MM.1S (cell line): ENCODE measurements at regions not wholly inside any gene's neighbourhood (a gene's known extent, or its start where the extent isn't known, plus 50 kb on each side); places are given as distances from the start of the nearest gene placed in this dataset.

ENCODE experiments used
- DNase-seq: peaks from one replicate; pipeline ENCODE4 v3.0.0-alpha.2; 2015
- H2AFZ ChIP-seq: fragments of 300-600 bp; sonication (generic); 2 replicates; pipeline ENCODE4 v1.6.0; 2016; ENCODE audit warnings: antibody characterized with exemption, low read length
- H3F3A ChIP-seq: fragments of 300-600 bp; sonication (generic); 2 replicates; pipeline ENCODE4 v1.6.1; 2016; ENCODE audit warnings: mild to moderate bottlenecking, antibody characterized with exemption, low read length, moderate library complexity, mixed read lengths; ENCODE audit not compliant: insufficient read depth
- H3K27ac ChIP-seq: fragments of 300-600 bp; sonication (generic); 2 replicates; pipeline ENCODE4 v1.5.1; 2016; ENCODE audit warnings: mild to moderate bottlenecking, low read length
- H3K27me3 ChIP-seq: fragments of 300-600 bp; sonication (generic); replicated peaks from 2 replicates; pipeline ENCODE4 v1.6.0; 2016; ENCODE audit warnings: low read length; ENCODE audit not compliant: insufficient read depth
- H3K36me3 ChIP-seq: fragments of 300-600 bp; sonication (generic); replicated peaks from 2 replicates; pipeline ENCODE4 v1.6.1; 2016; ENCODE audit warnings: mild to moderate bottlenecking, low read length, mixed read lengths; ENCODE audit not compliant: insufficient read depth
- H3K4me1 ChIP-seq: fragments of 300-600 bp; sonication (generic); 2 replicates; pipeline ENCODE4 v1.6.1; 2016; ENCODE audit warnings: low read length, mixed read lengths
- H3K4me2 ChIP-seq: fragments of 300-600 bp; sonication (generic); 2 replicates; pipeline ENCODE4 v1.6.0; 2016; ENCODE audit warnings: low read depth, low read length
- H3K4me3 ChIP-seq: fragments of 300-600 bp; sonication (generic); 2 replicates; pipeline ENCODE4 v1.5.1; 2016; ENCODE audit warnings: low read length, mixed read lengths
- H3K79me2 ChIP-seq: fragments of 300-600 bp; sonication (generic); 2 replicates; pipeline ENCODE4 v1.6.1; 2016; ENCODE audit warnings: mixed run types, low read length, mixed read lengths
- H3K9ac ChIP-seq: fragments of 300-600 bp; sonication (generic); 2 replicates; pipeline ENCODE4 v1.6.1; 2016; ENCODE audit warnings: low read length, mixed read lengths
- H3K9me2 ChIP-seq: fragments of 300-600 bp; sonication (generic); replicated peaks from 2 replicates; pipeline ENCODE4 v1.6.1; 2016; ENCODE audit warnings: mild to moderate bottlenecking, low read length, mixed read lengths; ENCODE audit not compliant: insufficient read depth
- H3K9me3 ChIP-seq: fragments of 300-600 bp; sonication (generic); replicated peaks from 2 replicates; pipeline ENCODE4 v1.6.1; 2016; ENCODE audit warnings: mild to moderate bottlenecking, low read length, mixed read lengths; ENCODE audit not compliant: insufficient read depth
- H4K20me1 ChIP-seq: fragments of 300-600 bp; sonication (generic); 2 replicates; pipeline ENCODE4 v1.6.1; 2016; ENCODE audit warnings: mild to moderate bottlenecking, low read length, moderate library complexity, mixed read lengths; ENCODE audit not compliant: insufficient read depth
- EZH2 ChIP-seq: fragments of 300-600 bp; sonication (generic); optimal IDR thresholded peaks from 2 replicates; pipeline ENCODE3; 2017; ENCODE audit warnings: low read depth, mild to moderate bottlenecking, antibody characterized with exemption, low read length, mixed read lengths
- EZH2phosphoT487 ChIP-seq: fragments of 300-600 bp; sonication (generic); IDR thresholded peaks from 2 replicates; pipeline ENCODE4 v1.6.1; 2018; ENCODE audit warnings: antibody characterized with exemption, low read length
- TF ChIP-seq, protein P1 (sequence below): fragments of 300-600 bp; sonication (generic); IDR thresholded peaks from 2 replicates; pipeline ENCODE4 v1.5.1; 2016; ENCODE audit warnings: antibody characterized with exemption, low read length, mixed read lengths

DNA sequence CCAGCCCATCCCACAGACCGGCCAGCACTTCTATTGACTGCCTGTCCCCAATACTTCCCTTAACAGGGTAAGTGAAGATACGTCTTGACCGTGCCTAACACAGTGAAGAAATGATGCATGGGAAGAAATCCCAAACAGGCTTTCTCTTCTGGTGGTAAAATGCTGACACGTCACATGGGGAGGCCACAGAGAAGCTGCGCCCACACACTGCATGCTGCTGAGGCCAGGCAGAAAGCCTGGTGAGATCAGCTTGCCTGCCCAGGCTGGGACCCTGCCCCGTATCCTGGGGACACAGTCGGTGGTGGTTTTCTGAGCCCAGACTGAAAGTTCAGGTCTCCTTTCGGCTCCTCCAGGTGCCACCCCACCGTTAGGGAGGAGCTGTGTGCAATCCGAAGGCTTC, 356.3 kb upstream of the MGMT start:
- H3K27ac ChIP-seq: no peak overlapping the region
- H3K4me1 ChIP-seq: peaks cover 3% of the 10 kb centered on the region; the same call in 1 of the 2 replicates
- no peaks in the 10 kb centered on the region for H3K79me2 ChIP-seq
- no peaks in the 10 kb centered on the region for H3K36me3 ChIP-seq
- no peaks in the 10 kb centered on the region for H4K20me1 ChIP-seq
- DNase-seq: no peak
- TF ChIP-seq, protein P1, sequence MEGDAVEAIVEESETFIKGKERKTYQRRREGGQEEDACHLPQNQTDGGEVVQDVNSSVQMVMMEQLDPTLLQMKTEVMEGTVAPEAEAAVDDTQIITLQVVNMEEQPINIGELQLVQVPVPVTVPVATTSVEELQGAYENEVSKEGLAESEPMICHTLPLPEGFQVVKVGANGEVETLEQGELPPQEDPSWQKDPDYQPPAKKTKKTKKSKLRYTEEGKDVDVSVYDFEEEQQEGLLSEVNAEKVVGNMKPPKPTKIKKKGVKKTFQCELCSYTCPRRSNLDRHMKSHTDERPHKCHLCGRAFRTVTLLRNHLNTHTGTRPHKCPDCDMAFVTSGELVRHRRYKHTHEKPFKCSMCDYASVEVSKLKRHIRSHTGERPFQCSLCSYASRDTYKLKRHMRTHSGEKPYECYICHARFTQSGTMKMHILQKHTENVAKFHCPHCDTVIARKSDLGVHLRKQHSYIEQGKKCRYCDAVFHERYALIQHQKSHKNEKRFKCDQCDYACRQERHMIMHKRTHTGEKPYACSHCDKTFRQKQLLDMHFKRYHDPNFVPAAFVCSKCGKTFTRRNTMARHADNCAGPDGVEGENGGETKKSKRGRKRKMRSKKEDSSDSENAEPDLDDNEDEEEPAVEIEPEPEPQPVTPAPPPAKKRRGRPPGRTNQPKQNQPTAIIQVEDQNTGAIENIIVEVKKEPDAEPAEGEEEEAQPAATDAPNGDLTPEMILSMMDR: no peak
- TF ChIP-seq EZH2phosphoT487: no peak
- TF ChIP-seq EZH2: no peak
- H3K9me3 ChIP-seq: no peaks in the 10 kb centered on the region
- H3K9me2 ChIP-seq: no peaks in the 10 kb centered on the region
- H2AFZ ChIP-seq: no peak overlapping the region
- H3K9ac ChIP-seq: no peak overlapping the region
- H3K27me3 ChIP-seq: no peaks in the 10 kb centered on the region
- no peak overlapping the region for H3K4me3 ChIP-seq
- H3K4me2 ChIP-seq: no peak overlapping the region
- H3F3A ChIP-seq: no peaks in the 10 kb centered on the region

DNA sequence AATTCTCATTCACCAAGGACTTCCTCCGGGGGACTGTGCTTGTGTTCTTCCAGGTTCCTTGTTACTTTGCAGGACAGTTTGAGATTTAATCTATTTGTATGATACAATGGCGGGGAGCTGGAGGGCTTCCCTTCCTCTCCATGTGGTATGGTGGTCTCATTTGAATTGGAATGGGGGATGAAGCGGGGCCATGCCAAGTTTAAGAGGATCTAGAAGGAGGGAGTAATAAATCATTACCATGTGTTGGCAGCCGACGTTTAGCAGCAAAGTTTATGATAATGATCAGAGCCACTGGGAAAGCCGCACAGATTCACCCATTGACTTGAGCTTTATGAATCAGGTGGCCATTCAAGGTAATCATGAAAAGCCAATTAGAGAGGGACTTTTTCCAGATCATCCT, 355.1 kb upstream of the MGMT start:
- DNase-seq: no peak
- no peak overlapping the region for H3K27ac ChIP-seq
- H3K9me3 ChIP-seq: no peaks in the 10 kb centered on the region
- no peaks in the 10 kb centered on the region for H3K27me3 ChIP-seq
- H3K9ac ChIP-seq: no peak overlapping the region
- no peak overlapping the region for H3K4me3 ChIP-seq
- peaks cover 2% of the 10 kb centered on the region; the same call in 1 of the 2 replicates for H3K4me1 ChIP-seq
- H3F3A ChIP-seq: no peaks in the 10 kb centered on the region
- H3K36me3 ChIP-seq: no peaks in the 10 kb centered on the region
- no peak for TF ChIP-seq EZH2phosphoT487
- TF ChIP-seq, protein P1: no peak
- TF ChIP-seq EZH2: no peak
- H3K9me2 ChIP-seq: no peaks in the 10 kb centered on the region
- no peak overlapping the region for H2AFZ ChIP-seq
- no peaks in the 10 kb centered on the region for H4K20me1 ChIP-seq
- H3K4me2 ChIP-seq: no peak overlapping the region
- no peaks in the 10 kb centered on the region for H3K79me2 ChIP-seq

DNA sequence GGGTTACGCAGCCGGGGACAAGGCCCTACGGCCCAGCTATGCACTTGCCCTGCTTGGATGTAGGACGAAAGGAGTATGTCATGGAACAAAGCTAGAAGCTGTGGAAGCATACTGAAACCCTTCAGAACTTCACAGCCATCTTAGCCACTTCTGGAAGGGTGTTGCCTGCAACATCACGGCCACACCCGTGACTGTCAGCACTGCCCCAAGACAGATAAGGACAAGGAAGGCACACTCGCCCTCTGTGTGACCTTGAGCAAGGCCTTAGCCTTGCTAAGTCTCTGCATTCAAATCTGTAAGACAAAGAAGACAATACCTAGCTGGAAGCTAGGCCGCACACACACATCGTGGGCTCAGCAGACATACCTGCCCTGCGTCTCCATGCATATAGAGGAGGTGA, 352.5 kb upstream of the MGMT start:
- H3F3A ChIP-seq: no peaks in the 10 kb centered on the region
- H3K27ac ChIP-seq: no peak overlapping the region
- no peaks in the 10 kb centered on the region for H3K27me3 ChIP-seq
- H3K4me3 ChIP-seq: no peak overlapping the region
- no peaks in the 10 kb centered on the region for H3K4me1 ChIP-seq
- 0 out of 2 replicates have a peak, but pooled peaks cover 3% of the 10 kb centered on the region for H3K9me3 ChIP-seq
- no peaks in the 10 kb centered on the region for H3K79me2 ChIP-seq
- H3K9me2 ChIP-seq: no peaks in the 10 kb centered on the region
- no peak overlapping the region for H3K9ac ChIP-seq
- H3K4me2 ChIP-seq: no peak overlapping the region
- no peaks in the 10 kb centered on the region for H4K20me1 ChIP-seq
- TF ChIP-seq EZH2phosphoT487 (no peak), EZH2 (no peak)
- TF ChIP-seq, protein P1: no peak
- no peak for DNase-seq
- H3K36me3 ChIP-seq: no peaks in the 10 kb centered on the region
- no peak overlapping the region for H2AFZ ChIP-seq
